Umbilical cord (tissue), 1 donor: ENCODE measurements at regions not wholly inside any gene's neighbourhood (a gene's known extent, or its start where the extent isn't known, plus 50 kb on each side); places are given as distances from the start of the nearest gene placed in this dataset.

ENCODE experiments used
- DNase-seq: peaks from one replicate; pipeline ENCODE4 v3.0.0-alpha.2; 2015; ENCODE audit warnings: low spot score

- no peak for DNase-seq
These were observed 94.3 kb upstream of the BHLHE23 start for GRCh38 chr20:63100926-63101699.

- DNase-seq: no peak
These were observed 93.6 kb upstream of the BHLHE23 start for GRCh38 chr20:63100174-63100925.

GRCh38 chr20:63099456-63100173 is 92.9 kb upstream of the BHLHE23 start:
- no peak for DNase-seq

- no peak for DNase-seq
These were observed 91.5 kb upstream of the BHLHE23 start for GRCh38 chr20:63098195-63098810.

GRCh38 chr20:63097336-63097831 is 90.6 kb upstream of the BHLHE23 start:
- DNase-seq: no peak

GRCh38 chr20:63096681-63097335 is 90.0 kb upstream of the BHLHE23 start:
- DNase-seq: no peak

GRCh38 chr20:63095718-63096654 is 89.2 kb upstream of the BHLHE23 start:
- DNase-seq: no peak

GRCh38 chr20:63094767-63095499 is 88.2 kb upstream of the BHLHE23 start:
- DNase-seq: no peak

- no peak for DNase-seq
These were observed 87.4 kb upstream of the BHLHE23 start for GRCh38 chr20:63093966-63094766.

GRCh38 chr20:63092660-63093215 is 86.0 kb upstream of the BHLHE23 start:
- no peak for DNase-seq

GRCh38 chr20:63091901-63092659 is 85.3 kb upstream of the BHLHE23 start:
- DNase-seq: no peak

- DNase-seq: no peak
These were observed 84.2 kb upstream of the BHLHE23 start for GRCh38 chr20:63090682-63091571.

- no peak for DNase-seq
These were observed 83.3 kb upstream of the BHLHE23 start for GRCh38 chr20:63090052-63090451.

GRCh38 chr20:63089051-63089907 is 82.5 kb upstream of the BHLHE23 start:
- DNase-seq: no peak
